K562 (cell line): ENCODE measurements at regions not wholly inside any gene's neighbourhood (a gene's known extent, or its start where the extent isn't known, plus 50 kb on each side); places are given as distances from the start of the nearest gene placed in this dataset.

ENCODE experiments used
- CHAMP1 ChIP-seq: fragments of 450-650 bp; IDR thresholded peaks from 2 replicates; pipeline ENCODE4 v1.6.1; 2016; ENCODE audit warnings: mild to moderate bottlenecking
- DIDO1 ChIP-seq: fragments of 450-650 bp; IDR thresholded peaks from 2 replicates; pipeline ENCODE4 v1.6.1; 2016; ENCODE audit warnings: low read depth, missing biosample characterization, missing genetic modification characterization
- ELF4 ChIP-seq: fragments of 450-650 bp; formaldehyde crosslinking; IDR thresholded peaks from 2 replicates; pipeline ENCODE4 v1.4.0; 2022; ENCODE audit warnings: missing genetic modification characterization
- ETV1 ChIP-seq: fragments of 450-650 bp; conservative IDR thresholded peaks from 2 replicates; pipeline ENCODE4 v1.6.1; 2016; ENCODE audit warnings: missing genetic modification characterization, control low read depth, low read depth, missing compliant biosample characterization
- KAT8 ChIP-seq: fragments of 450-650 bp; IDR thresholded peaks from 2 replicates; pipeline ENCODE4 v1.6.1; 2016; ENCODE audit warnings: low read depth, mild to moderate bottlenecking
- NRF1 ChIP-seq, 2 experiments: fragments of 450-650 bp; IDR thresholded peaks in 1 of 2; conservative IDR thresholded peaks in 1 of 2; 2 replicates each; pipeline ENCODE4 v1.6.1; 2014; ENCODE audit warnings: mild to moderate bottlenecking in 2 of 2
- ZBTB17 ChIP-seq: fragments of 450-650 bp; formaldehyde crosslinking; IDR thresholded peaks from 2 replicates; pipeline ENCODE4 v1.4.0; 2020; ENCODE audit warnings: mild to moderate bottlenecking
- ZNF134 ChIP-seq: fragments of 250-450 bp; sonication (Bioruptor Pico); conservative IDR thresholded peaks from 2 replicates; pipeline ENCODE4 v1.4.0; 2020
- ZSCAN32 ChIP-seq: fragments of 450-650 bp; formaldehyde crosslinking; IDR thresholded peaks from 2 replicates; pipeline ENCODE4 v1.4.0; 2020; ENCODE audit warnings: mild to moderate bottlenecking, moderate library complexity
- TF ChIP-seq, protein P1 (sequence below): fragments of 250-450 bp; sonication (Bioruptor Pico); IDR thresholded peaks from 2 replicates; pipeline ENCODE4 v1.5.0; 2021
- TF ChIP-seq, protein P2 (sequence below): fragments of 250-450 bp; sonication (Bioruptor Pico); IDR thresholded peaks from 2 replicates; pipeline ENCODE4 v1.5.0; 2020; ENCODE audit warnings: mild to moderate bottlenecking
- TF ChIP-seq, protein P3 (sequence below): sonication (generic); formaldehyde crosslinking; IDR thresholded peaks from 2 replicates; pipeline ENCODE4 v1.8.0; 2023; ENCODE audit warnings: missing genetic modification reagents, mild to moderate bottlenecking, borderline replicate concordance

GRCh38 chr12:92237762-92238523 is 92.3 kb upstream of the BTG1 start (continued):
- TF ChIP-seq, protein P1, sequence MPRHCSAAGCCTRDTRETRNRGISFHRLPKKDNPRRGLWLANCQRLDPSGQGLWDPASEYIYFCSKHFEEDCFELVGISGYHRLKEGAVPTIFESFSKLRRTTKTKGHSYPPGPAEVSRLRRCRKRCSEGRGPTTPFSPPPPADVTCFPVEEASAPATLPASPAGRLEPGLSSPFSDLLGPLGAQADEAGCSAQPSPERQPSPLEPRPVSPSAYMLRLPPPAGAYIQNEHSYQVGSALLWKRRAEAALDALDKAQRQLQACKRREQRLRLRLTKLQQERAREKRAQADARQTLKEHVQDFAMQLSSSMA (CRISPR knock-in tag): no peak
- no peak for TF ChIP-seq KAT8
- TF ChIP-seq ZBTB17: no peak
- no peak for TF ChIP-seq ELF4
- TF ChIP-seq ZSCAN32 (CRISPR knock-in tag): no peak
- TF ChIP-seq, protein P2, sequence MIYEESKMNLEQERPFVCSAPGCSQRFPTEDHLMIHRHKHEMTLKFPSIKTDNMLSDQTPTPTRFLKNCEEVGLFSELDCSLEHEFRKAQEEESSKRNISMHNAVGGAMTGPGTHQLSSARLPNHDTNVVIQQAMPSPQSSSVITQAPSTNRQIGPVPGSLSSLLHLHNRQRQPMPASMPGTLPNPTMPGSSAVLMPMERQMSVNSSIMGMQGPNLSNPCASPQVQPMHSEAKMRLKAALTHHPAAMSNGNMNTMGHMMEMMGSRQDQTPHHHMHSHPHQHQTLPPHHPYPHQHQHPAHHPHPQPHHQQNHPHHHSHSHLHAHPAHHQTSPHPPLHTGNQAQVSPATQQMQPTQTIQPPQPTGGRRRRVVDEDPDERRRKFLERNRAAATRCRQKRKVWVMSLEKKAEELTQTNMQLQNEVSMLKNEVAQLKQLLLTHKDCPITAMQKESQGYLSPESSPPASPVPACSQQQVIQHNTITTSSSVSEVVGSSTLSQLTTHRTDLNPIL (CRISPR knock-in tag): no peak
- TF ChIP-seq ETV1 (tag): no peak
- no peak for TF ChIP-seq NRF1 (conservative IDR thresholded peaks at IDR 0.05 in 1 of 2, IDR thresholded peaks at IDR 0.05 in 1 of 2)
- TF ChIP-seq CHAMP1: no peak
- TF ChIP-seq DIDO1 (tag): no peak
- TF ChIP-seq, protein P3, sequence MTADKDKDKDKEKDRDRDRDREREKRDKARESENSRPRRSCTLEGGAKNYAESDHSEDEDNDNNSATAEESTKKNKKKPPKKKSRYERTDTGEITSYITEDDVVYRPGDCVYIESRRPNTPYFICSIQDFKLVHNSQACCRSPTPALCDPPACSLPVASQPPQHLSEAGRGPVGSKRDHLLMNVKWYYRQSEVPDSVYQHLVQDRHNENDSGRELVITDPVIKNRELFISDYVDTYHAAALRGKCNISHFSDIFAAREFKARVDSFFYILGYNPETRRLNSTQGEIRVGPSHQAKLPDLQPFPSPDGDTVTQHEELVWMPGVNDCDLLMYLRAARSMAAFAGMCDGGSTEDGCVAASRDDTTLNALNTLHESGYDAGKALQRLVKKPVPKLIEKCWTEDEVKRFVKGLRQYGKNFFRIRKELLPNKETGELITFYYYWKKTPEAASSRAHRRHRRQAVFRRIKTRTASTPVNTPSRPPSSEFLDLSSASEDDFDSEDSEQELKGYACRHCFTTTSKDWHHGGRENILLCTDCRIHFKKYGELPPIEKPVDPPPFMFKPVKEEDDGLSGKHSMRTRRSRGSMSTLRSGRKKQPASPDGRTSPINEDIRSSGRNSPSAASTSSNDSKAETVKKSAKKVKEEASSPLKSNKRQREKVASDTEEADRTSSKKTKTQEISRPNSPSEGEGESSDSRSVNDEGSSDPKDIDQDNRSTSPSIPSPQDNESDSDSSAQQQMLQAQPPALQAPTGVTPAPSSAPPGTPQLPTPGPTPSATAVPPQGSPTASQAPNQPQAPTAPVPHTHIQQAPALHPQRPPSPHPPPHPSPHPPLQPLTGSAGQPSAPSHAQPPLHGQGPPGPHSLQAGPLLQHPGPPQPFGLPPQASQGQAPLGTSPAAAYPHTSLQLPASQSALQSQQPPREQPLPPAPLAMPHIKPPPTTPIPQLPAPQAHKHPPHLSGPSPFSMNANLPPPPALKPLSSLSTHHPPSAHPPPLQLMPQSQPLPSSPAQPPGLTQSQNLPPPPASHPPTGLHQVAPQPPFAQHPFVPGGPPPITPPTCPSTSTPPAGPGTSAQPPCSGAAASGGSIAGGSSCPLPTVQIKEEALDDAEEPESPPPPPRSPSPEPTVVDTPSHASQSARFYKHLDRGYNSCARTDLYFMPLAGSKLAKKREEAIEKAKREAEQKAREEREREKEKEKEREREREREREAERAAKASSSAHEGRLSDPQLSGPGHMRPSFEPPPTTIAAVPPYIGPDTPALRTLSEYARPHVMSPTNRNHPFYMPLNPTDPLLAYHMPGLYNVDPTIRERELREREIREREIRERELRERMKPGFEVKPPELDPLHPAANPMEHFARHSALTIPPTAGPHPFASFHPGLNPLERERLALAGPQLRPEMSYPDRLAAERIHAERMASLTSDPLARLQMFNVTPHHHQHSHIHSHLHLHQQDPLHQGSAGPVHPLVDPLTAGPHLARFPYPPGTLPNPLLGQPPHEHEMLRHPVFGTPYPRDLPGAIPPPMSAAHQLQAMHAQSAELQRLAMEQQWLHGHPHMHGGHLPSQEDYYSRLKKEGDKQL (CRISPR knock-in tag): no peak
- no peak for TF ChIP-seq ZNF134 (CRISPR knock-in tag)
